Gastrocnemius medialis (tissue), 4 donors: ENCODE measurements at regions not wholly inside any gene's neighbourhood (a gene's known extent, or its start where the extent isn't known, plus 50 kb on each side); places are given as distances from the start of the nearest gene placed in this dataset.

Experiments
- ATAC-seq, 2 donors: fragments of 150-250 bp; one replicate each; pipeline ENCODE4 v1.9.1; 2016
- DNase-seq, 2 donors: peaks; one replicate each; pipeline ENCODE4 v3.0.0-alpha.2; 2019
- H3K27ac ChIP-seq, 4 donors: fragments of 200-600 bp; sonication (generic); 1 replicate in 1 of 4; 2 replicates in 3 of 4; pipeline ENCODE4 v1.5.1; 2016 to 2018; ENCODE audit warnings: mild to moderate bottlenecking in 2 of 4, moderate library complexity in 1 of 4
- H3K27me3 ChIP-seq, 3 donors: fragments of 200-600 bp; sonication (generic) in 2 of 3; 1 replicate in 1 of 3; 2 replicates in 2 of 3; pipeline versions ENCODE4 v1.5.1 to v1.6.0; 2016 to 2019; ENCODE audit warnings: mild to moderate bottlenecking in 1 of 3, moderate library complexity in 1 of 3
- H3K36me3 ChIP-seq, 2 donors: fragments of 200-600 bp; sonication (generic) in 1 of 2; one replicate each; pipeline ENCODE4 v1.5.1; 2017 to 2018
- H3K4me1 ChIP-seq, 2 donors: fragments of 200-600 bp; sonication (generic) in 1 of 2; one replicate each; pipeline ENCODE4 v1.5.1; 2016 to 2017; ENCODE audit warnings: mild to moderate bottlenecking in 2 of 2
- H3K4me3 ChIP-seq, 4 donors: fragments of 200-600 bp; sonication (generic) in 3 of 4; 1 replicate in 1 of 4; 2 replicates in 3 of 4; pipeline ENCODE4 v1.5.1; 2016 to 2019; ENCODE audit warnings: mild to moderate bottlenecking in 2 of 4
- H3K9me3 ChIP-seq, 3 donors: fragments of 200-600 bp; sonication (generic) in 2 of 3; 1 replicate in 1 of 3; 2 replicates in 2 of 3; pipeline ENCODE4 v1.5.1; 2016 to 2019
- CTCF ChIP-seq, 5 experiments: fragments of 450-650 bp in 3 of 5; fragments of 200-600 bp in 2 of 5; sonication (generic) in 2 of 5; IDR thresholded peaks in 4 of 5; conservative IDR thresholded peaks in 1 of 5; 1 replicate in 4 of 5; 2 replicates in 1 of 5; pipeline ENCODE4 v1.5.1; 2016 to 2019; ENCODE audit warnings: antibody characterized with exemption in 5 of 5, mild to moderate bottlenecking in 3 of 5, moderate library complexity in 3 of 5
- POLR2A ChIP-seq, 2 donors: fragments of 450-650 bp; IDR thresholded peaks; one replicate each; pipeline ENCODE4 v1.6.1; 2017; ENCODE audit warnings: antibody characterized with exemption in 2 of 2, mild to moderate bottlenecking in 2 of 2, moderate library complexity in 2 of 2
- in situ Hi-C, 4 donors: fragments of 200-750 bp; cut with MboI; loops; one replicate each; pipeline versions ENCODE4 v1.15.0 to v1.8.0; 2017; ENCODE audit warnings: low sequenced_read_pairs in 4 of 4
- intact Hi-C: fragments of 100-400 bp; cut with DNase I; formaldehyde crosslinking; loops from one replicate; pipeline ENCODE4 v1.15.1; 2023; ENCODE audit warnings: low total_unique reads

- intact Hi-C loops (no loop called here), in situ Hi-C loops (no loop called here)
- peaks cover 5 to 8% of the 10 kb centered on the region in 2 donors for H3K4me1 ChIP-seq
- ATAC-seq = peak in 1 of 2 donors; percentile 46
- H3K36me3 ChIP-seq = no peaks in the 10 kb centered on the region
- H3K9me3 ChIP-seq = no peaks in the 10 kb centered on the region
- H3K27ac ChIP-seq = no peak overlapping the region
- no peak for TF ChIP-seq CTCF (IDR thresholded peaks at IDR 0.05 in 4 of 5, conservative IDR thresholded peaks at IDR 0.05 in 1 of 5)
- no peak for TF ChIP-seq POLR2A (IDR thresholded peaks at IDR 0.05)
- H3K27me3 ChIP-seq = no peaks in the 10 kb centered on the region
- peak; percentile 4 to 19 for DNase-seq
- H3K4me3 ChIP-seq = no peak overlapping the region
Measured at GRCh38 chr5:68032216-68032762, 183.3 kb upstream of the PIK3R1 start.

- H3K36me3 ChIP-seq = no peaks in the 10 kb centered on the region
- no peak for ATAC-seq
- intact Hi-C loops = no loop called here
- TF ChIP-seq POLR2A (IDR thresholded peaks at IDR 0.05) (no peak), CTCF (IDR thresholded peaks at IDR 0.05 in 4 of 5, conservative IDR thresholded peaks at IDR 0.05 in 1 of 5) (no peak)
- peaks cover 5 to 10% of the 10 kb centered on the region in 2 donors for H3K4me1 ChIP-seq
- no peak overlapping the region for H3K4me3 ChIP-seq
- H3K27ac ChIP-seq = no peak overlapping the region
- in situ Hi-C loops = no loop called here
- H3K27me3 ChIP-seq = no peaks in the 10 kb centered on the region
- H3K9me3 ChIP-seq = no peaks in the 10 kb centered on the region
- no peak for DNase-seq
Measured at GRCh38 chr5:68028131-68028727, 187.3 kb upstream of the PIK3R1 start.

GRCh38 chr5:68027519-68027918 lies 188.0 kb upstream of the PIK3R1 start:
- ATAC-seq (no peak), DNase-seq (no peak)
- Histone ChIP-seq H3K27me3 (no peaks in the 10 kb centered on the region), H3K9me3 (no peaks in the 10 kb centered on the region), H3K36me3 (no peaks in the 10 kb centered on the region), H3K4me1 (peaks cover 5 to 10% of the 10 kb centered on the region in 2 donors), H3K27ac (no peak overlapping the region), H3K4me3 (no peak overlapping the region)
- no peak for TF ChIP-seq CTCF (IDR thresholded peaks at IDR 0.05 in 4 of 5, conservative IDR thresholded peaks at IDR 0.05 in 1 of 5)
- no peak for TF ChIP-seq POLR2A (IDR thresholded peaks at IDR 0.05)
- intact Hi-C loops (no loop called here), in situ Hi-C loops (no loop called here)

- H3K27me3 ChIP-seq = no peaks in the 10 kb centered on the region
- no peaks in the 10 kb centered on the region for H3K36me3 ChIP-seq
- H3K4me1 ChIP-seq = peaks cover 5 to 10% of the 10 kb centered on the region in 2 donors
- intact Hi-C loops (no loop called here), in situ Hi-C loops (no loop called here)
- H3K4me3 ChIP-seq = no peak overlapping the region
- H3K9me3 ChIP-seq = no peaks in the 10 kb centered on the region
- ATAC-seq (no peak), DNase-seq (no peak)
- no peak for TF ChIP-seq CTCF (IDR thresholded peaks at IDR 0.05 in 4 of 5, conservative IDR thresholded peaks at IDR 0.05 in 1 of 5)
- no peak for TF ChIP-seq POLR2A (IDR thresholded peaks at IDR 0.05)
- H3K27ac ChIP-seq = no peak overlapping the region
Measured at GRCh38 chr5:68026092-68026885, 189.3 kb upstream of the PIK3R1 start.
